ENCODE measurements at regions not wholly inside any gene's neighbourhood (a gene's known extent, or its start where the extent isn't known, plus 50 kb on each side); places are given as distances from the start of the nearest gene placed in this dataset.

DNA sequence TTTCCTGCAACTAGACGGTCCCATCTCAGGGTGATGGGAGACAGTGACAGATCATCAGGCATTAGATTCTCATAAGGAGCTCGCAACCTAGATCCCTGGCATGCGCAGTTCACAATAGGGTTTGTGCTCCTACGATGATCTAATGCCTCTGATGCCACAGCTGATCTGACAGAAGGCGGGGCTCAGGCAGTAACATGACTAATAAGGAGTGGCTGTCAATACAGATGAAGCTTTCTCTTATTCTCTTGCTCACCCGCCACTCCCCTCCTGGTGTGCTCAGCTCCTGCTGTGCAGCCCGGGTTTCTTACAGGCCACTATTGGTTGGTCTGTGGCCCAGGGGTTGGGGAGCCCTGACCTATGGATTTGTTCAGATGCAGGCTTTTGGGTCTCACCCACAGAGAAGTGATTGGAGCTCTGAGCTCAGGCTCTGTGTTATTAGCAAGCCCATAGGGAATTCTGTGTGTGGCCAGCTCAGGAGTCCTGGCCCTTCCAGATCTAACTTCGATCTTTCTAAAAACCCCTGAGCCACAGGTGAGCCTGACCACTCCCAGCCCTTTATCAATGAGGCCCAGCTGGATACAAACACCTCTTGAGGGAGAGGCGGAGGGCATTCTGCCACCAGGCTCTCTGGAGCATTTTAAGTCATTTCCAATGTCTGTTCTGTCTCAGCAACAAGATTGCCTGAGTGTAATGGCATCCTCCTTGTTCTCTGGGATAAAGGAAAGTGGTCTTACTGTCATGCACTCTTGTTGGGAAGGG is 351.8 kb downstream of the BUD13 start:
- Mint-ChIP-seq H3K27me3 (ENCODE audit: unreplicated experiment) (no peaks in the 10 kb centered on the region), H3K9me3 (ENCODE audit: unreplicated experiment) (no peaks in the 10 kb centered on the region), H3K4me3 (ENCODE audit: unreplicated experiment) (no peak overlapping the region), H3K4me1 (ENCODE audit: unreplicated experiment) (no peaks in the 10 kb centered on the region), H3K27ac (ENCODE audit: unreplicated experiment) (no peak overlapping the region), H3K36me3 (ENCODE audit: unreplicated experiment) (no peaks in the 10 kb centered on the region)
- DNase-seq (ENCODE audit: extremely low spot score, unreplicated experiment), result no peak
- TF ChIP-seq, protein P1, sequence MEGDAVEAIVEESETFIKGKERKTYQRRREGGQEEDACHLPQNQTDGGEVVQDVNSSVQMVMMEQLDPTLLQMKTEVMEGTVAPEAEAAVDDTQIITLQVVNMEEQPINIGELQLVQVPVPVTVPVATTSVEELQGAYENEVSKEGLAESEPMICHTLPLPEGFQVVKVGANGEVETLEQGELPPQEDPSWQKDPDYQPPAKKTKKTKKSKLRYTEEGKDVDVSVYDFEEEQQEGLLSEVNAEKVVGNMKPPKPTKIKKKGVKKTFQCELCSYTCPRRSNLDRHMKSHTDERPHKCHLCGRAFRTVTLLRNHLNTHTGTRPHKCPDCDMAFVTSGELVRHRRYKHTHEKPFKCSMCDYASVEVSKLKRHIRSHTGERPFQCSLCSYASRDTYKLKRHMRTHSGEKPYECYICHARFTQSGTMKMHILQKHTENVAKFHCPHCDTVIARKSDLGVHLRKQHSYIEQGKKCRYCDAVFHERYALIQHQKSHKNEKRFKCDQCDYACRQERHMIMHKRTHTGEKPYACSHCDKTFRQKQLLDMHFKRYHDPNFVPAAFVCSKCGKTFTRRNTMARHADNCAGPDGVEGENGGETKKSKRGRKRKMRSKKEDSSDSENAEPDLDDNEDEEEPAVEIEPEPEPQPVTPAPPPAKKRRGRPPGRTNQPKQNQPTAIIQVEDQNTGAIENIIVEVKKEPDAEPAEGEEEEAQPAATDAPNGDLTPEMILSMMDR (IDR thresholded peaks at IDR 0.05), result no peak

DNA sequence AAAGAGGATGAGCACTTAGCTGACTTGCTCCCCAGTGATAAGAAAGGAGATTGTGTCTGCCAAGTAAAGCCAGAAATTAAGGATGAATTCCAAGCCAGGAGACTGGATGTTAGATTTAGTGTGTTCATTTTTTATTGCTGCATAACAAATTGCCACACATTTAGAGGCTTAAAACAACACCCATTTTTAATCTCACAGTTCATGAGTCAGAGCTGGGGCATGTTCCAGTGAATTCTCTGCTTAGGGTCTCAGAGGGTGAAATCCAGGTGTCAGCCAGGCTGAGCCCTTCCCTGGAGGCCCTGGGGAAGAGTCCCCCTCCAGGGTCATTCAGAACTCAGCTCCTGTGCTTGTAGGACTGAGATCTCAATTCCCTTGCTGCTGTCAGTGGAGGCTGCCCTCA is 352.8 kb downstream of the BUD13 start:
- TF ChIP-seq, protein P1 (IDR thresholded peaks at IDR 0.05), result no peak
- Mint-ChIP-seq H3K27me3 (ENCODE audit: unreplicated experiment) (no peaks in the 10 kb centered on the region), H3K27ac (ENCODE audit: unreplicated experiment) (no peak overlapping the region), H3K4me3 (ENCODE audit: unreplicated experiment) (no peak overlapping the region), H3K4me1 (ENCODE audit: unreplicated experiment) (no peaks in the 10 kb centered on the region), H3K36me3 (ENCODE audit: unreplicated experiment) (no peaks in the 10 kb centered on the region), H3K9me3 (ENCODE audit: unreplicated experiment) (no peaks in the 10 kb centered on the region)
- no peak for DNase-seq (ENCODE audit: extremely low spot score, unreplicated experiment)

DNA sequence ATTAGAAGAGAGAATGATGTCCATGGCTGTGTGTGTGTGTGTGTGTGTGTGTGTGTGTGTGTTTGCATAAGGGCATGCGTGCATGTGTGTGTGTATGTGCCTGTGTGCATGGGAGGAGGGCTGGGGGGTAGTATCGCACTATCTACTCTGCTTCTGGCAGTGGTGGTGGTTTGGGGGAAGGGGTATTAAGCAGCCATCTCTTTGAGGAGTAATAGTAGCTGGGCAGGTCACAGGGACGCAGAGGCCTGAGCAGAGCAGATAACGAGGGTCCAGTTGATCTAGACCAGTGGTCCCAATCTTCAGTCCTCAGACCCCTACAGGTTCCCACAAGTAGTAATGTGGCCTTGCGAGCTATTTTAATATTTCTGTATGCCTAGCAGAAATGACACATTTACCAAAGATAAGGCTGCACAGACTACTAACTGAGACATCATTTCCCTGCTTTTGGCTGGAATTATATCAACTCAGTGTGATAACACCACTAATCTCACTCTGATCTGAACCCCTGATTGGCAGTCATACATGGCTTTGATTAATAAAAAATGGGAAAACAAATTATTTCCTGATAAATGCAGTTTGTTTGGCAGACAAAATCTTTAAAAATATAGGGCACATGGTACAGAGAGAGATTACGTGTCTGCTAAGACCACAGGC is 354.3 kb downstream of the BUD13 start:
- DNase-seq (ENCODE audit: extremely low spot score, unreplicated experiment), result no peak
- no peak overlapping the region for H3K4me3 Mint-ChIP-seq (ENCODE audit: unreplicated experiment)
- H3K27ac Mint-ChIP-seq (ENCODE audit: unreplicated experiment), result no peak overlapping the region
- no peaks in the 10 kb centered on the region for H3K27me3 Mint-ChIP-seq (ENCODE audit: unreplicated experiment)
- H3K36me3 Mint-ChIP-seq (ENCODE audit: unreplicated experiment), result no peaks in the 10 kb centered on the region
- TF ChIP-seq, protein P1 (IDR thresholded peaks at IDR 0.05), result no peak
- H3K9me3 Mint-ChIP-seq (ENCODE audit: unreplicated experiment), result no peaks in the 10 kb centered on the region
- H3K4me1 Mint-ChIP-seq (ENCODE audit: unreplicated experiment), result no peaks in the 10 kb centered on the region

DNA sequence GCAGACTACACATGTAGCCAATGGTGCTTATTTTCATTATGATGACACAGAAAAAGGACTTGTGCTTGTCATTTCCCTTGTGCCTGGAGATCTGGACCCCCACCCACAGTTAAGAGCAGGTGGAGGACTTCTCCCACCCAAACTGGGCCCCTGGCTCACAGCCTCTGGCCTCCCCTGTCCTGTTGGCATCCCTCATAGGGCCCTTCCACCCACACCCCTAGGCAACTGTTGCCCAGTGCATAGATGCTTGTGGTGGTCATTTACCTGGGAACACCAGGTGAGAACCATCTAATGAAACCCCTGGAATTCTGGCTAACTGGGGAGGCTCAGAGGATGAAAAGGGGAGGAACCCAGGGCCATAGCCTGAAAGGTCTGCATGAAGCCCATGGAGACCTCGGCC is 355.9 kb downstream of the BUD13 start:
- Mint-ChIP-seq H3K4me1 (ENCODE audit: unreplicated experiment) (no peaks in the 10 kb centered on the region), H3K4me3 (ENCODE audit: unreplicated experiment) (no peak overlapping the region), H3K36me3 (ENCODE audit: unreplicated experiment) (no peaks in the 10 kb centered on the region), H3K9me3 (ENCODE audit: unreplicated experiment) (no peaks in the 10 kb centered on the region), H3K27ac (ENCODE audit: unreplicated experiment) (no peak overlapping the region), H3K27me3 (ENCODE audit: unreplicated experiment) (no peaks in the 10 kb centered on the region)
- TF ChIP-seq, protein P1 (IDR thresholded peaks at IDR 0.05), result no peak
- DNase-seq (ENCODE audit: extremely low spot score, unreplicated experiment), result no peak

DNA sequence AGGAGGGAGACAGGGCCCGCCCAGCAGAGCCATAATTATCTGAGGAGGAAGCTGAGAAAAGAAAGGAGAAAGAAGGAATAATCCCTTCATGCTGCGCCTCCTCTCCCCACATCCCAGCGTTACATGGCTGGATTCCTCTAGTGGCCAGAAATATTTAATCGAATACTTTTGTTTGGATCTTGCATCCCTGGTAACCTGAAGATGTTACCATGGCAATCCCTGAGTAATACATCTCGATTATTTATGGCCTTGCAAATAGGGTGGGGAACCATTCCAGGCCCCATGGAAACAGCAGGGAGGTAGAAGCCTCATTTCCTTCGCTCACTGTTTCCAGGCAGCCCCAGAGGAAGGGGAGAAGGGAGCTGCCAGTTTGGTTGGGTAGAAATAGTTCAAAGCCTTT is 357.7 kb downstream of the BUD13 start:
- DNase-seq (ENCODE audit: extremely low spot score, unreplicated experiment), result no peak
- Mint-ChIP-seq H3K27ac (ENCODE audit: unreplicated experiment) (no peak overlapping the region), H3K9me3 (ENCODE audit: unreplicated experiment) (no peaks in the 10 kb centered on the region), H3K4me1 (ENCODE audit: unreplicated experiment) (no peaks in the 10 kb centered on the region), H3K36me3 (ENCODE audit: unreplicated experiment) (no peaks in the 10 kb centered on the region), H3K4me3 (ENCODE audit: unreplicated experiment) (no peak overlapping the region), H3K27me3 (ENCODE audit: unreplicated experiment) (no peaks in the 10 kb centered on the region)
- TF ChIP-seq, protein P1 (IDR thresholded peaks at IDR 0.05), result no peak
